Mononuclear cell (primary cell): ENCODE measurements at regions not wholly inside any gene's neighbourhood (a gene's known extent, or its start where the extent isn't known, plus 50 kb on each side); places are given as distances from the start of the nearest gene placed in this dataset.
"Not testable (repeated sequence)": the region's sequence is repeated elsewhere in the genome, so short reads cannot be mapped to it uniquely, and the experiment has no call there.

Source experiments
- H3K27me3 ChIP-seq: 2 replicates; pipeline ENCODE4 v1.6.0; 2011; ENCODE audit warnings: low read length, control low read depth; ENCODE audit not compliant: insufficient read depth
- H3K4me1 ChIP-seq: 2 replicates; pipeline ENCODE4 v1.5.1; 2011; ENCODE audit warnings: mild to moderate bottlenecking, low read length, control low read depth; ENCODE audit not compliant: insufficient read depth
- H3K4me3 ChIP-seq: 2 replicates; pipeline ENCODE4 v1.5.1; 2011; ENCODE audit warnings: mild to moderate bottlenecking, low read length, moderate library complexity
- H3K9me3 ChIP-seq: 2 replicates; pipeline ENCODE4 v1.5.1; 2011; ENCODE audit warnings: low read depth, mild to moderate bottlenecking, control low read depth, low read length

DNA sequence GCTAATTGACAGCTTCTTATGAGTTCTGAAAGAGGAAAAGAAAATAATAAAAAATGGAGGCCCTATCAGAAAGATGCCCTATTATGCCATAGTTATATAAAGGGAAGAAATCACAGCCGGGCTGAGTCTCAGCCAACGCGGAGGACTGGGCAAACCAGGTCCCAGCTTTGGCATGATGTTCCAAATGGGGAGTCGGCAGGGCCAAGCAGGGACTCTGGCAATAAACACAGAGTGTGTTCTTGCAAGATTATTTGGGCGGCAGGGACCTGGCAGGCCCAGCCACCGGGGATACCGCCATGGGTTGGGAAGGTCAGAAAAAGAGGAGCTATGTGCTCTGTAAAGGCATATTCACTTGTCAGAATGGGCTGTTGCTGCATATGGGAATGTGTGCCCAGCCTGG lies 694.9 kb downstream of the BCL11A start:
- H3K9me3 ChIP-seq, result no peaks in the 10 kb centered on the region
- no peaks in the 10 kb centered on the region for H3K4me1 ChIP-seq
- no peaks in the 10 kb centered on the region for H3K27me3 ChIP-seq
- H3K4me3 ChIP-seq, result no peak overlapping the region

DNA sequence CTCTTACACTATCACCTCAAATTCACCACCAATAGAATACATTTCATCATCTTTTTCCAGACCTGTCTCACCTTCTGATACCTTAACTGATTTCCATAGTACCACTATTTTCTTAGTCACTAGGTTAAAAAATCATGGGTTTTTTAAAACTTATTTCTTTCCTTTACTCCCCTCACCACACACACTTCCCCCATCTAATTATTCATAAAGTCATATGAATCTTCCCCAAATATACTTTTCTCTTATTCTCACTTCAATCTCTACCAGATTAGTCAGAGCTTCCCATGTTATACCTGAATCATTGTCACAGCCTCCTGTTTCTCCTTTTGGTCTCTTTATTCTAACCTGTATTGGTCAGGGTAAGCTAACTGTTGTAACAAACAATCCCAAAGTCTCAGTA lies 696.3 kb downstream of the BCL11A start:
- H3K4me1 ChIP-seq, result no peaks in the 10 kb centered on the region
- H3K9me3 ChIP-seq, result no peaks in the 10 kb centered on the region
- no peak overlapping the region for H3K4me3 ChIP-seq
- no peaks in the 10 kb centered on the region for H3K27me3 ChIP-seq

DNA sequence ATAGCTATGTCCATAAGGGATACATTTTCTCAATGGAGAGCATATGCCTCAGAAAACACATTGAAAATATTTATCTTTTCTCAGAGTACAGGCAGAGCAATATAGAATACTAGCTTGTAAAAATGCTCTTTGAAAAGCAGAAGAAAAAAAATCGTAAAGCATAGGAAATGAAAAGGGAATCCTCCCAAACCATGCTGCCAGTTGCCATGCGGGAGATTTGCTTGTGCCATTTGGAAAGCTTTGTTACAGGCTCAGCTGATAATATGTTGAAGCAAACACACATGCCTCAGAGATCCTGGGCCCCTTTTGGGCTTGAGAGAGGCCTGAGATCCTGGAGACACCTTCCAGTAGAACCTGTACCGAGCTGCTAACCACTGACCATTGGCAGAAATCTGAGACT lies 697.1 kb downstream of the BCL11A start:
- Histone ChIP-seq H3K4me3 (no peak overlapping the region), H3K4me1 (no peaks in the 10 kb centered on the region), H3K9me3 (no peaks in the 10 kb centered on the region), H3K27me3 (no peaks in the 10 kb centered on the region)

DNA sequence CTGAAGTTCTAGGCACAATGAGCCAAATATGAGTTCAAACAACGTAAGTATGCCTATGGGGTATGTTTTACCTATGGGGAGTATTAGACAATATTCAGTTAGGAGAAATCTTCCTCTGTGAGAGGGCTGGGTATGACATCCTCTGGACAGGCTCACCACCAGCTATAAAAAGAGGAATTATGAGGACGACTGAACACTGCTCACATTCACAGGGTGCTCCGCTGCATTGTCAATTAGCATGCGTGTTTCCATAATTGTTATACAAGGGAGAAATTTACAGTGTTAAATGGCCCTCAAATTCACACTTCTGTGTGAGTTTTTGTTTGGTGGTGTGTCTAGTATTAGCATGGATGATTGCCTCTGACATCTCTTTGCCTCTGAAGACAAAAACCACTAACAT lies 700.4 kb downstream of the BCL11A start:
- Histone ChIP-seq H3K4me1 (no peaks in the 10 kb centered on the region), H3K4me3 (no peak overlapping the region), H3K9me3 (no peaks in the 10 kb centered on the region), H3K27me3 (no peaks in the 10 kb centered on the region)

DNA sequence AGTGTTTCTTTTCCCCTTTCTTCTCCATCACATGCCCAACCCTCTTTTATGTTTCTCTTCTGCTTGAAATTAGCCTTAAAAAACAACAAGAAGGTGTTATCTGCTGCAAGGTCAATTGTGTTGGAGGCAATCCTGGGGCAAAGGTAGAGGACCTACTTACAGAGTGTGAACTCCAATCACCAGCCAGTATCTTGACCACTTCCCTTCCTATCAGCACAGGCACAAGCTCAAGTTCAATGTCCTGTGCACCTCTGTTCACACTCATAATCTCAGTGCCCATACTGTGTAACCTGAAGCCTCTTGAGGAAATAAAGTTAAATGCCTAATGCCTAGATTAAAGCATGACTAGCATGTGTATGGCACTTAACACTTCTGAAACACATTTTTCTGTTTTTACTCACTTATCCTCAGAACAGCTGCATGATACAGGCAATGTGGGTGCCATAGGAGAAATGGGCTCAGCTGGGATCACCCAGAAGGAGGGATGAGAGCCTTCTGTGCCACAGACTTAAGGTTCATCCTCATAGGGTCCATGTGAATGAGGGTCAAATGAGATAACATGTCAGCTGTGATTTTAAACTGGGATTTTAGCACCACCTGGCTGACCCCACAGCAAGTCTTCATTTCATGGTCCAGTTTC lies 701.5 kb downstream of the BCL11A start:
- H3K27me3 ChIP-seq, result no peaks in the 10 kb centered on the region

DNA sequence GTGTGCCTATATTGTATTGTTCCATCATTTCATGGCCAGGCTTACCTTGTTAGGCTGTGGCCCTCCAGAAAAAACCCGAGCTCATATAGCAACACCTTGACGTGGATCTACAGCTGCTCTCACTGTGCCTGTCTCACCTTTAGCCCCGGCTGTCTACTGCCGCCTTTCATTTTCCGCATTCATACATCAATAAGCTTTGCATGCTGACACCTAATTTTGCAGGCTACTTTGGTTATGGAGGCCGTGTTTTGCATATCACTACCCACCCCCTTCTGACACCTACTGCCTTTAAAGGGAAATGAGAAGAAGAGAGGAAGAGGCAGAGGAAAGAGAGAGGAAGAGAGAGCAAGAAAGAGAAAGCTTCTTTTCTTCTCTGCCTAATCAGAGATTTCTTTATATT lies 702.9 kb downstream of the BCL11A start:
- Histone ChIP-seq H3K9me3 (no peaks in the 10 kb centered on the region), H3K4me1 (no peaks in the 10 kb centered on the region), H3K4me3 (no peak overlapping the region), H3K27me3 (no peaks in the 10 kb centered on the region)

More for the DNA sequence above, 701.5 kb downstream of the BCL11A start:
- H3K4me3 ChIP-seq, result no peak overlapping the region
- no peaks in the 10 kb centered on the region for H3K4me1 ChIP-seq
- H3K9me3 ChIP-seq, result no peaks in the 10 kb centered on the region

DNA sequence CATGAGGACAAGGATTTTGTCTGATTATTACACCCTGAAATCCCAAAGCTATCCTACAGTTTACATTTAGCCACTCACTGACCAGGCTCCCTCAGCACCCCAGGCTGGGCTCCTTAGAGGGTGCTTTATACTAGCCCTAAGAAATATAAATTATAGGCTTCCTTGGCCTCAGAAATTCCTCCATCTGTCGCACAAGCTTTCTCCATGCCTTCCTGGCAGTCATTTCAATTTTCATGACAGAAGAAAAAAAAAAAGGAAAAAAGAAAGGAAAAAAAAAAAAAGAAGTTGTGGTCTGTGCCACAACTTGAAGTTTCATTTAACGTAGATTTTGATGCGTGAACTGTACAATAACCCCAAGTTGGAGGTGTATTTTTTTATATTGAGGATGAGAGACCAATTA lies 719.5 kb downstream of the BCL11A start:
- Histone ChIP-seq H3K4me1 (no peaks in the 10 kb centered on the region), H3K27me3 (no peaks in the 10 kb centered on the region), H3K4me3 (no peak overlapping the region), H3K9me3 (no peaks in the 10 kb centered on the region)

DNA sequence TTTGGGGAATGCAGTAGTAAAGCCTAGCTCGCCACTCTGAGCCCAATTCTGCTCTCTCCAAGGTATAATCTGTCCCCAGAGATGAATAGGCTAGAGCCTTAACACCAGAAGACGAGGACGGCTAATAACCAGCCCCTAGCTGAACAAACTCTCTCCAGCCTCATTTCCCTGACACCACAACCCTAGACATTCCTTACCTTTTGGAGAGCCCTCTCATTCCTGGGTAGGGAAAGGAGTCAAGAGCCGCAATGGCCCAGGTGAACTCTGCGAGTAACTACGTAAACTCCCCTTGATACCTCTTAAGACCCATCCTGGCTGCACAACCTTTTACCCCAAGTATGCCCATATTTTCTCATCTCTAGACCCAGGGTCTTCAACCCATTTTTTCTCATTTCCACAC lies 722.9 kb downstream of the BCL11A start:
- Histone ChIP-seq H3K4me3 (no peak overlapping the region), H3K9me3 (no peaks in the 10 kb centered on the region), H3K27me3 (no peaks in the 10 kb centered on the region), H3K4me1 (no peaks in the 10 kb centered on the region)

DNA sequence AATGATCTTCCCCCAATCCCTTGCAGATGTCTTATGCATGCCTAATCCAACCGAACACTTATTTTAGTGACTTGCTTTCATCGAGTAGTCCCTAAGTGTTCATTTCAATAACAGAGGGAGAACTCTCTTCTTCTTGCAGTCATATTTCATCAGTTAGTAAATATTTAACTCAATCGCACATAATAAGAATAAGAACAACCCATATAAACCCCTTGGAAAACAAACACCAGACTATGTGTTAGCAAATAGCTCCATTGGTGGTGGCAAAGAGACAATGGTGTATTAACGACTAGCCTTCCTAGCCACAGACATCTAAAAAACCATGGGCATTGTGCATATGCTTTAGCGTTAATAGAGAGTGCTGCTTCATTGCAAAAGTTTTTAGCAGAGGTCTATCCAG lies 725.8 kb downstream of the BCL11A start:
- Histone ChIP-seq H3K4me1 (no peaks in the 10 kb centered on the region), H3K4me3 (no peak overlapping the region), H3K27me3 (no peaks in the 10 kb centered on the region), H3K9me3 (no peaks in the 10 kb centered on the region)

DNA sequence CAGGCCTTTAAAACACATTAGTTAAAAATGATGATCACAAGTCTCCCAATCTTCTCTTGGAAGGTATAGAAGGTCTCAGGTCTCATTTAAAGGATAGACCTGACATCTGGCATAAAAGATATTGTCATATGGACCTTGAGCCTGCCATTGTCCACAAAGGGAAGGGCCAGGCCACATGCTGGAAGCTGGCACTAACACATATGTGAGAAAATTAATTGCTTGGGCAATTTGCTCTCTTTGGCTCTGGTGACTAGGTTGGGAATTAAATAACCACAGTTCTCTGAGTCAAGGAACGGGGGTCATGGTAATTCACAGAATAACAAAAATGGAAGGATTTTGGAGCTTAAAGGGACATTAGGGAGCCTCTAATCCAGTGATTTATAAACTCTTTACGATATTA lies 727.3 kb downstream of the BCL11A start:
- no peak overlapping the region for H3K4me3 ChIP-seq
- no peaks in the 10 kb centered on the region for H3K4me1 ChIP-seq
- no peaks in the 10 kb centered on the region for H3K27me3 ChIP-seq
- no peaks in the 10 kb centered on the region for H3K9me3 ChIP-seq

DNA sequence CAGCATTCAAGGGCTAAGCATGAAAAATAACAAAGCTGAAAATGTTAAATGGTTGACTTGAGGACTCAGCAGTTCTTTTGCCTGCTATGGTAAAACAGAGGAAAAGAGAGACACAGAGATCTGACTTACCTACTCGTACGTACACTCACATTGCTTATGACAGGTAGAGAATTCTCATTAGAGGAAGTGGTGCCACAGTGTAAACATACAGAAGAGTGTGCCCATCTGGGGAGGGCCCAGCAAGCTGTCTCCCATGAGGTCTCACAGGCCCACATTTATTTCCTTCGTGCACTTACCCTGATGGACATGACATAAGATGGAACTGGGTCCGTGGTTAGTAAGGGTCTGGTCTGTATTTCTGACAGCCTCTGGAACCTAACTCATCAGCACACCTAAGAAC lies 729.1 kb downstream of the BCL11A start:
- no peak overlapping the region for H3K4me3 ChIP-seq
- H3K27me3 ChIP-seq, result no peaks in the 10 kb centered on the region
- H3K4me1 ChIP-seq, result no peaks in the 10 kb centered on the region
- no peaks in the 10 kb centered on the region for H3K9me3 ChIP-seq

DNA sequence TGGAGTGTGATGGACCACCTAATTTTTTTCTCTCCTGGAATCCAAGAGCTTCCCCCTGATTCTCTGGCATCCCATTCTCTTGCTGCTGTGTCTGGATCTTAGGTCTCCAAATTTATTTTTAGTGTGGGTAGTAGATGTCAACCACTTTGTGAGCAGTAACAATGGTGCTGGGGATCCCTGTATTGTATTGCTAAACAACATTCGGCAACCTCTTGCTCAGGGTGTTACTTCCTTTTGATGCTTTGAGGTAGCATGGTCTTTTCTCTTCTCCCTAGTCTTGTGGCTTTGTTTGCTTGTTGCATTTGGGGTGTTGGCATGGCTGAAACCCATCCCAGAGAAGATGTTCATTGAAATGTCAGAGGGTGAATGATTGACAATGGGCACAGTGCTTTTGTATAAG lies 737.4 kb downstream of the BCL11A start:
- no peaks in the 10 kb centered on the region for H3K4me1 ChIP-seq
- no peak overlapping the region for H3K4me3 ChIP-seq
- H3K9me3 ChIP-seq, result no peaks in the 10 kb centered on the region
- H3K27me3 ChIP-seq, result no peaks in the 10 kb centered on the region

DNA sequence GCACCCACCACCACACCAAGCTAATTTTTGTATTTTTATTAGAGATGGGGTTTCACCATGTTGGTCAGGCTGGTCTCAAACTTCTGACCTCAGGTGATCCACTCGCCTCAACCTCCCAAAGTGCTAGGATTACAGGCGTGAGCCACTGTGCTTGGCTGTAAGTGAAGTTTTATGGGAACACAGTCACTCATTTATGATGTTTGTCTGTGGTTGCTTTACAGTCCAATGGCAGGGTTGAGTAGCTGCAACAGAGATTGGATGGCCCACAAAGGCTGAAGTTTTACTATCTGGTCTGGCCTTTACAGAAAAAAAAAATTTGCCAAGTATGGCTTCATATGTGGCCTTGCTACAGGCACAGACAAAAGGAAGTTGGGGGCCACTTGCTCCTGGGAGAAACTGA lies 743.2 kb downstream of the BCL11A start:
- not testable (repeated sequence) for H3K27me3 ChIP-seq, H3K4me1 ChIP-seq, H3K9me3 ChIP-seq, H3K4me3 ChIP-seq

DNA sequence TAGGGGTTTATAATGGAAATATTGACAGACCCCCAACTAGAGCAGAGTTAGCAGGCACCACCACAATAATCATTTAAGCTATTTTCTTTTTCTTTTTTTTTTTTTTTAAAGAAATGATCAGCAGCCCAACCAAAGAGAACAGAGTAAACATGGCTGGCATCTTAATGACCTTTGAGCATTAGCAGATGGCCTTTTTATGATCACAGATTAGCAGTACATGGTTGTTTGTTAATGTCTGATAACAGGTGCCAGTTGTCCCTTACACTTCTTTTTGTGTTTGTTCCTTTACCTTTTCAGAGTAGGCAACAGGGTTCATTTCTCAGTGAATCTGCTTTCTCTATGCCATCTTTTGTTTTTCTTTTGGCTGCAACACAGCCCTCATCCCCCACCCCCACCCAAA lies 747.0 kb downstream of the BCL11A start:
- no peaks in the 10 kb centered on the region for H3K27me3 ChIP-seq
- H3K4me3 ChIP-seq, result no peak overlapping the region
- no peaks in the 10 kb centered on the region for H3K9me3 ChIP-seq
- no peaks in the 10 kb centered on the region for H3K4me1 ChIP-seq

DNA sequence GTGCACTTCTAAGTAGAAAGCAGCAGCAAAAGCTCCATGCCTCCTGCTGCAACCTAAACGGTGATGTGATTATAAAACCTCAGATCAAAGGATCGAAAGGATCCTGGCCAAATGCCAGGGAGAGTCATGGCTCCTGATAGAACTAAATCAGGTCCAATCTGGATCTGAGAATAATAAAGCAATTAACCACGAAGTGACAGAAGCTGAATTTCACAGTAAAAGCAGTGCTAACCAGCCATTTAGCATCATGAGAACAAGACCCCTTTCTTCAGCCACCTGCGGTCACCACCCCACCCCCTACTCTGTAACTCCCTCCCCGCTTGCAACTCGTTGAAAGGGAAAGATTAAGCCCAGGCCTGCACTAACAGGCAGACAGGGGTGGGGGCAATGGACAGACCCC lies 748.7 kb downstream of the BCL11A start:
- Histone ChIP-seq H3K9me3 (no peaks in the 10 kb centered on the region), H3K4me3 (no peak overlapping the region), H3K27me3 (no peaks in the 10 kb centered on the region), H3K4me1 (no peaks in the 10 kb centered on the region)

DNA sequence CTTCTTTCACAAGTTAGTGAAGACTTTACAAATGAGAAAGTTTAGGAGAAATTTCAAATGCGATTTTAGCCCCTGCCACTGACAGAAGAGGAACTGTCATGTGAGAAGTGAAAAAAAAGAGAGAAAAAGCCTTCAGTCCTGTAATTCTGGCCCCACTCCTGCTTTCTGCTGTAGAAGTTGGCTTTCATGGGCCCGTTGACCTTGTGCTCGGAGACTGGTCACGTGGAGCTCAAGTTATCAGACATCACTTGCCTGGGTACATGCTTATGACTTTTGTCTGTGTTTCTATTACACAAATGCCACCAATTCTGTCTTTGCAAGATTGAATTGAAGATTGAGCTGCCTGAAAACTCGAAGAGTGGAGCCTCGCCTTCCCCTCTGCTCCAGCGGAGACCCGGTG lies 749.9 kb downstream of the BCL11A start:
- Histone ChIP-seq H3K9me3 (no peaks in the 10 kb centered on the region), H3K4me3 (no peak overlapping the region), H3K27me3 (no peaks in the 10 kb centered on the region), H3K4me1 (no peaks in the 10 kb centered on the region)
